ENCODE measurements at regions not wholly inside any gene's neighbourhood (a gene's known extent, or its start where the extent isn't known, plus 50 kb on each side); places are given as distances from the start of the nearest gene placed in this dataset.

DNA sequence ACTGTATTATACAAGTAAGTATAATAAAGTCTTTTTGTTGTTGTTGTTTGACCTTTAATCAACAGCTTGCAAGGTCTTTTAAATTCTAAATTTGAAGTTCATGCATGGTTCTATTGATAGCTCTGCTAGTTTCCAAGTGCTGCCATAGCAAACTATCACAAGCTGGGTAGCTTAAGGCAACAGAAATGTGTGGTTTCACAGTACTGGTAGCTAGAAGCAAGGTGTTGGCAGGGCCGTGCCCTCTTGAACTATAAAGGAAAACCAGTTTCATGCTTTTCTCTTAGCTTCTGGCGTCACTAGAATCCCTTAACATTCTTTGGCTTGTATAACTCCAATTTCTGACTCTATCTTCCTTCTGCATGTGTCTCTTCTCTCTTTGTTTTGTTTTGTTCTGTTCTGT, 1021.9 kb upstream of the AUTS2 start:
- Histone ChIP-seq H3K4me3 (no peak overlapping the region), H3K36me3 (no peaks in the 10 kb centered on the region), H3K27me3 (no peaks in the 10 kb centered on the region), H3K4me1 (no peaks in the 10 kb centered on the region), H3K9me3 (peaks cover 0 to 15% (median 0%) of the 10 kb centered on the region in 4 donors), H3K27ac (replicated peaks in 1 of 4) (no peak overlapping the region)
- intact Hi-C loops (cut with DNase I): no loop called here
- TF ChIP-seq CTCF (IDR thresholded peaks at IDR 0.05) (no peak), POLR2A (IDR thresholded peaks at IDR 0.05; ENCODE audit: low read depth) (no peak), EP300 (IDR thresholded peaks at IDR 0.05) (no peak), POLR2AphosphoS5 (IDR thresholded peaks at IDR 0.05) (no peak)
- DNase-seq (ENCODE audit: extremely low spot score): no peak
- WGBS: 76% methylated on average over 2 of the region's 2 CpGs

GRCh38 chr7:68581417-68581816, 1016.9 kb upstream of the AUTS2 start:
- intact Hi-C loops (cut with DNase I): no loop called here
- peaks cover 0 to 15% (median 2%) of the 10 kb centered on the region in 4 donors for H3K9me3 ChIP-seq
- no peaks in the 10 kb centered on the region for H3K36me3 ChIP-seq
- no peak for DNase-seq (ENCODE audit: extremely low spot score)
- H3K4me3 ChIP-seq: no peak overlapping the region
- no peak overlapping the region for H3K27ac ChIP-seq (replicated peaks in 1 of 4)
- TF ChIP-seq EP300 (IDR thresholded peaks at IDR 0.05) (no peak), POLR2AphosphoS5 (IDR thresholded peaks at IDR 0.05) (no peak), CTCF (IDR thresholded peaks at IDR 0.05) (no peak), POLR2A (IDR thresholded peaks at IDR 0.05; ENCODE audit: low read depth) (no peak)
- WGBS: 96% methylated on average over 1 of the region's 1 CpG
- no peaks in the 10 kb centered on the region for H3K4me1 ChIP-seq
- H3K27me3 ChIP-seq: no peaks in the 10 kb centered on the region

DNA sequence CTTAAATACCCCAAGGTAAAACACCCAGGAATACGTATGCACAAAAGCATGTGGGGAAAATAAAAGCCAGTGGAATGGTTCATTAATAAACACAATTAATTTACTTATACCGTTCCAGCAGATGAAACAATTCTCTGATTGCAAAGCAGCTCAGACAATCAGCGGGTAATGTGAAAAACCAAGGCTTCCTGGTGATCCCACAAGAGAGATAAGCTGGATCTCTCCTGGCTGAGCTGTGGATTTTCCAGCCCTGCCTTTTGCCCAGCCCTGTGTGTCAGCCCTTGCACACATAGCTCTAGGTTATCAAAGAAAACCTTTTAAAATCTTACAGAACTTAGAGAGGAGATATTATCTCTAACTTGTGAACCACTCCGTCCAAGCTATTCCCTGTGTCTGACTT, 1010.7 kb upstream of the AUTS2 start:
- no peak for TF ChIP-seq POLR2AphosphoS5 (IDR thresholded peaks at IDR 0.05)
- no peak for TF ChIP-seq POLR2A (IDR thresholded peaks at IDR 0.05; ENCODE audit: low read depth)
- TF ChIP-seq CTCF (IDR thresholded peaks at IDR 0.05): no peak
- TF ChIP-seq EP300 (IDR thresholded peaks at IDR 0.05): no peak
- H3K4me3 ChIP-seq: no peak overlapping the region
- 76% methylated on average over 4 of the region's 4 CpGs for WGBS
- H3K9me3 ChIP-seq: peaks cover 0 to 8% (median 0%) of the 10 kb centered on the region in 4 donors
- H3K4me1 ChIP-seq: no peaks in the 10 kb centered on the region
- H3K27ac ChIP-seq (replicated peaks in 1 of 4): no peak overlapping the region
- no peaks in the 10 kb centered on the region for H3K27me3 ChIP-seq
- DNase-seq (ENCODE audit: extremely low spot score): no peak
- intact Hi-C loops (cut with DNase I): no loop called here
- H3K36me3 ChIP-seq: no peaks in the 10 kb centered on the region

GRCh38 chr7:68601826-68602225, 996.4 kb upstream of the AUTS2 start:
- TF ChIP-seq EP300 (IDR thresholded peaks at IDR 0.05) (no peak), CTCF (IDR thresholded peaks at IDR 0.05) (no peak), POLR2AphosphoS5 (IDR thresholded peaks at IDR 0.05) (no peak), POLR2A (IDR thresholded peaks at IDR 0.05; ENCODE audit: low read depth) (no peak)
- H3K4me3 ChIP-seq: no peak overlapping the region
- DNase-seq (ENCODE audit: extremely low spot score): no peak
- intact Hi-C loops (cut with DNase I): no loop called here
- peaks cover 0 to 18% (median 2%) of the 10 kb centered on the region in 4 donors for H3K4me1 ChIP-seq
- WGBS: 19% methylated on average over 4 of the region's 4 CpGs
- H3K27me3 ChIP-seq: no peaks in the 10 kb centered on the region
- H3K27ac ChIP-seq (replicated peaks in 1 of 4): no peak overlapping the region
- H3K9me3 ChIP-seq: no peaks in the 10 kb centered on the region
- no peaks in the 10 kb centered on the region for H3K36me3 ChIP-seq

DNA sequence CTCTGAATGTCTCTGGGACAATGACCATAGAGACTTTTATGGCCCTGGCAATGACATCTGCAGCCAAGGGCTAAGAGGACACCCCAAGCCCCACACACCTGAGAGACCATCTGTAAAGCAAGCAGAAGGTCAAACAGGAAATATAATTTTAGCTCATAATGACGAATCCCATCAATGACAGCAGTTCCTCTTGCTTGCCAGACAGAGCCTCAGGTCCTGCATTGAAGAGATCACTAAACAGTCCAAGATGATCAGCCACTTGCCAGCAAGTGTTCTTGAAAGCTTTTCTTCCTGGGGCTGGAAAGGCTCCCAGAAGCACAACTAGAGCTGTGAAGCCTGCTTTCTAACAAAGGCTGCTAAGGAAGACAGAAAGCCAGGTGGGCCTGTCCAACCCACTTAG, 993.7 kb upstream of the AUTS2 start:
- no peak for DNase-seq (ENCODE audit: extremely low spot score)
- H3K4me1 ChIP-seq: peaks cover 0 to 18% (median 2%) of the 10 kb centered on the region in 4 donors
- TF ChIP-seq CTCF (IDR thresholded peaks at IDR 0.05): no peak
- TF ChIP-seq POLR2AphosphoS5 (IDR thresholded peaks at IDR 0.05): no peak
- no peak for TF ChIP-seq POLR2A (IDR thresholded peaks at IDR 0.05; ENCODE audit: low read depth)
- TF ChIP-seq EP300 (IDR thresholded peaks at IDR 0.05): no peak
- H3K4me3 ChIP-seq: no peak overlapping the region
- no peaks in the 10 kb centered on the region for H3K27me3 ChIP-seq
- H3K36me3 ChIP-seq: no peaks in the 10 kb centered on the region
- peaks cover 0 to 15% (median 14%) of the 10 kb centered on the region in 4 donors for H3K9me3 ChIP-seq
- H3K27ac ChIP-seq (replicated peaks in 1 of 4): no peak overlapping the region
- 0% methylated on average over 1 of the region's 1 CpG for WGBS
- intact Hi-C loops (cut with DNase I): no loop called here

All from esophagus muscularis mucosa (tissue), 4 donors.